Natural killer cell treated with Interleukin-12 subunit alpha and Interleukin-12 subunit beta and Interleukin-15 and Interleukin-18, amount 100 ng/mL, for 72 hours (primary cell): ENCODE measurements at regions not wholly inside any gene's neighbourhood (a gene's known extent, or its start where the extent isn't known, plus 50 kb on each side); places are given as distances from the start of the nearest gene placed in this dataset.

Experiments
- ATAC-seq, 2 donors: fragments of 150-1000 bp; cut with Tn5 transposase in 1 of 2; sonication (Bioruptor Pico), chemical (Tn5 transposase) in 1 of 2; 2 replicates each; pipeline ENCODE4 v1.10.0; 2021
- DNase-seq: peaks from one replicate; pipeline ENCODE4 v3.0.0; 2022; ENCODE audit warnings: low spot score
- H3K27ac Mint-ChIP-seq, 2 donors: 1 replicate in 1 of 2; 2 replicates in 1 of 2; pipeline ENCODE4 v1.8.0; 2022; ENCODE audit warnings: mixed read lengths in 2 of 2, mild to moderate bottlenecking in 1 of 2, moderate library complexity in 1 of 2
- H3K27me3 Mint-ChIP-seq, 2 donors: 1 replicate in 1 of 2; 2 replicates in 1 of 2; pipeline ENCODE4 v1.8.0; 2022; ENCODE audit warnings: mixed read lengths in 2 of 2
- H3K36me3 Mint-ChIP-seq: one replicate; pipeline ENCODE4 v1.8.0; 2022; ENCODE audit warnings: mixed read lengths
- H3K4me1 Mint-ChIP-seq, 2 donors: 1 replicate in 1 of 2; 2 replicates in 1 of 2; pipeline ENCODE4 v1.8.0; 2022; ENCODE audit warnings: low read depth in 2 of 2, mixed read lengths in 2 of 2, mild to moderate bottlenecking in 1 of 2
- H3K4me3 Mint-ChIP-seq: one replicate; pipeline ENCODE4 v1.8.0; 2022; ENCODE audit warnings: mixed read lengths
- H3K9me3 Mint-ChIP-seq: 2 replicates; pipeline ENCODE4 v1.8.0; 2022; ENCODE audit warnings: mixed read lengths

- no peak for ATAC-seq
- Mint-ChIP-seq H3K4me3 (no peak overlapping the region), H3K27ac (no peak overlapping the region), H3K4me1 (no peaks in the 10 kb centered on the region), H3K9me3 (peaks cover 2% of the 10 kb centered on the region), H3K36me3 (no peaks in the 10 kb centered on the region), H3K27me3 (no peaks in the 10 kb centered on the region)
- no peak for DNase-seq
Measured at GRCh38 chr4:96093563-96093962, 253.7 kb downstream of the PDHA2 start.

GRCh38 chr4:96094183-96094582, 254.3 kb downstream of the PDHA2 start:
- Mint-ChIP-seq H3K4me3 (no peak overlapping the region), H3K27me3 (no peaks in the 10 kb centered on the region), H3K36me3 (no peaks in the 10 kb centered on the region), H3K9me3 (peaks cover under 1% of the 10 kb centered on the region), H3K27ac (no peak overlapping the region), H3K4me1 (no peaks in the 10 kb centered on the region)
- no peak for ATAC-seq
- no peak for DNase-seq

- ATAC-seq = no peak
- H3K4me1 Mint-ChIP-seq = no peaks in the 10 kb centered on the region
- DNase-seq = no peak
- no peaks in the 10 kb centered on the region for H3K27me3 Mint-ChIP-seq
- H3K9me3 Mint-ChIP-seq = no peaks in the 10 kb centered on the region
- no peak overlapping the region for H3K27ac Mint-ChIP-seq
- H3K4me3 Mint-ChIP-seq = no peak overlapping the region
- H3K36me3 Mint-ChIP-seq = no peaks in the 10 kb centered on the region
Measured at GRCh38 chr4:96097040-96097607, 257.2 kb downstream of the PDHA2 start.

- Mint-ChIP-seq H3K4me1 (no peaks in the 10 kb centered on the region), H3K4me3 (no peak overlapping the region), H3K36me3 (no peaks in the 10 kb centered on the region), H3K9me3 (no peaks in the 10 kb centered on the region), H3K27me3 (no peaks in the 10 kb centered on the region), H3K27ac (no peak overlapping the region)
- DNase-seq (no peak), ATAC-seq (no peak)
Measured at GRCh38 chr4:96097693-96098092, 257.8 kb downstream of the PDHA2 start.

GRCh38 chr4:96099031-96099430, 259.1 kb downstream of the PDHA2 start:
- no peak for DNase-seq
- H3K27me3 Mint-ChIP-seq = no peaks in the 10 kb centered on the region

GRCh38 chr4:96102541-96103026, 262.7 kb downstream of the PDHA2 start:
- no peaks in the 10 kb centered on the region for H3K27me3 Mint-ChIP-seq
- no peak for DNase-seq
- H3K36me3 Mint-ChIP-seq = no peaks in the 10 kb centered on the region
- no peak overlapping the region for H3K4me3 Mint-ChIP-seq
- no peaks in the 10 kb centered on the region for H3K4me1 Mint-ChIP-seq
- no peak overlapping the region for H3K27ac Mint-ChIP-seq
- no peak for ATAC-seq
- no peaks in the 10 kb centered on the region for H3K9me3 Mint-ChIP-seq

More at GRCh38 chr4:96099031-96099430, 259.1 kb downstream of the PDHA2 start:
- no peak overlapping the region for H3K27ac Mint-ChIP-seq
- H3K9me3 Mint-ChIP-seq = no peaks in the 10 kb centered on the region
- no peaks in the 10 kb centered on the region for H3K4me1 Mint-ChIP-seq
- no peaks in the 10 kb centered on the region for H3K36me3 Mint-ChIP-seq
- H3K4me3 Mint-ChIP-seq = no peak overlapping the region
- ATAC-seq = no peak

- no peaks in the 10 kb centered on the region for H3K27me3 Mint-ChIP-seq
- no peaks in the 10 kb centered on the region for H3K36me3 Mint-ChIP-seq
- H3K4me1 Mint-ChIP-seq = no peaks in the 10 kb centered on the region
- H3K9me3 Mint-ChIP-seq = no peaks in the 10 kb centered on the region
- H3K4me3 Mint-ChIP-seq = no peak overlapping the region
- DNase-seq = no peak
- no peak for ATAC-seq
- H3K27ac Mint-ChIP-seq = no peak overlapping the region
Measured at GRCh38 chr4:96103086-96103485, 263.2 kb downstream of the PDHA2 start.

- no peak for DNase-seq
- ATAC-seq = no peak
- Mint-ChIP-seq H3K4me1 (no peaks in the 10 kb centered on the region), H3K4me3 (no peak overlapping the region), H3K9me3 (peaks cover 9% of the 10 kb centered on the region), H3K27ac (no peak overlapping the region), H3K36me3 (peaks cover 6% of the 10 kb centered on the region), H3K27me3 (no peaks in the 10 kb centered on the region)
Measured at GRCh38 chr4:96108146-96108545, 268.3 kb downstream of the PDHA2 start.

GRCh38 chr4:96112631-96113030, 272.7 kb downstream of the PDHA2 start:
- H3K27ac Mint-ChIP-seq = no peak overlapping the region
- H3K27me3 Mint-ChIP-seq = no peaks in the 10 kb centered on the region
- H3K4me1 Mint-ChIP-seq = no peaks in the 10 kb centered on the region
- H3K9me3 Mint-ChIP-seq = peaks cover 14% of the 10 kb centered on the region
- DNase-seq (no peak), ATAC-seq (no peak)
- H3K4me3 Mint-ChIP-seq = no peak overlapping the region
- peaks cover 6% of the 10 kb centered on the region for H3K36me3 Mint-ChIP-seq

- no peaks in the 10 kb centered on the region for H3K27me3 Mint-ChIP-seq
- H3K27ac Mint-ChIP-seq = no peak overlapping the region
- DNase-seq = no peak
- H3K4me3 Mint-ChIP-seq = no peak overlapping the region
- no peaks in the 10 kb centered on the region for H3K36me3 Mint-ChIP-seq
- ATAC-seq = no peak
- H3K4me1 Mint-ChIP-seq = no peaks in the 10 kb centered on the region
- peaks cover 10% of the 10 kb centered on the region for H3K9me3 Mint-ChIP-seq
Measured at GRCh38 chr4:96120206-96120605, 280.3 kb downstream of the PDHA2 start.

GRCh38 chr4:96126227-96126626, 286.3 kb downstream of the PDHA2 start:
- no peaks in the 10 kb centered on the region for H3K36me3 Mint-ChIP-seq
- H3K4me3 Mint-ChIP-seq = no peak overlapping the region
- no peak overlapping the region for H3K27ac Mint-ChIP-seq
- H3K27me3 Mint-ChIP-seq = no peaks in the 10 kb centered on the region
- ATAC-seq = no peak
- H3K9me3 Mint-ChIP-seq = peaks cover 12% of the 10 kb centered on the region
- DNase-seq = no peak
- H3K4me1 Mint-ChIP-seq = no peaks in the 10 kb centered on the region

- H3K27me3 Mint-ChIP-seq = no peaks in the 10 kb centered on the region
- H3K27ac Mint-ChIP-seq = no peak overlapping the region
- no peaks in the 10 kb centered on the region for H3K4me1 Mint-ChIP-seq
- no peaks in the 10 kb centered on the region for H3K9me3 Mint-ChIP-seq
- DNase-seq (no peak), ATAC-seq (no peak)
- H3K36me3 Mint-ChIP-seq = no peaks in the 10 kb centered on the region
- H3K4me3 Mint-ChIP-seq = no peak overlapping the region
Measured at GRCh38 chr4:96131186-96131585, 291.3 kb downstream of the PDHA2 start.

GRCh38 chr4:96134806-96135205, 294.9 kb downstream of the PDHA2 start:
- no peaks in the 10 kb centered on the region for H3K36me3 Mint-ChIP-seq
- no peak for DNase-seq
- no peak overlapping the region for H3K4me3 Mint-ChIP-seq
- H3K27me3 Mint-ChIP-seq = no peaks in the 10 kb centered on the region
- H3K9me3 Mint-ChIP-seq = no peaks in the 10 kb centered on the region
- no peak for ATAC-seq
- H3K27ac Mint-ChIP-seq = no peak overlapping the region
- no peaks in the 10 kb centered on the region for H3K4me1 Mint-ChIP-seq

GRCh38 chr4:96136056-96136455, 296.2 kb downstream of the PDHA2 start:
- Mint-ChIP-seq H3K9me3 (no peaks in the 10 kb centered on the region), H3K27me3 (no peaks in the 10 kb centered on the region), H3K4me1 (no peaks in the 10 kb centered on the region), H3K36me3 (no peaks in the 10 kb centered on the region), H3K27ac (no peak overlapping the region), H3K4me3 (no peak overlapping the region)
- no peak for ATAC-seq
- no peak for DNase-seq

- DNase-seq (no peak), ATAC-seq (no peak)
- no peaks in the 10 kb centered on the region for H3K36me3 Mint-ChIP-seq
- H3K27me3 Mint-ChIP-seq = no peaks in the 10 kb centered on the region
- no peaks in the 10 kb centered on the region for H3K4me1 Mint-ChIP-seq
- H3K27ac Mint-ChIP-seq = no peak overlapping the region
- H3K4me3 Mint-ChIP-seq = no peak overlapping the region
- H3K9me3 Mint-ChIP-seq = peaks cover 10% of the 10 kb centered on the region
Measured at GRCh38 chr4:96139251-96139929, 299.5 kb downstream of the PDHA2 start.
